Activated T-cell treated with anti-CD3 and anti-CD28 coated beads, Interleukin-2, amount 50 U/mL, for 4 hours (primary cell): ENCODE measurements at regions not wholly inside any gene's neighbourhood (a gene's known extent, or its start where the extent isn't known, plus 50 kb on each side); places are given as distances from the start of the nearest gene placed in this dataset.

ENCODE experiments used
- ATAC-seq, 2 donors: fragments of 200-7000 bp; cut with Tn5 transposase; one replicate each; pipeline ENCODE4 v1.10.0; 2021
- DNase-seq: peaks from one replicate; pipeline ENCODE4 v3.0.0-alpha.2; 2020
- H3K27me3 Mint-ChIP-seq: one replicate; pipeline ENCODE4 v1.8.0; 2021; ENCODE audit warnings: low read depth, mixed read lengths
- H3K36me3 Mint-ChIP-seq: one replicate; pipeline ENCODE4 v1.8.0; 2022; ENCODE audit warnings: mixed read lengths; ENCODE audit not compliant: insufficient read depth
- H3K4me1 Mint-ChIP-seq: one replicate; pipeline ENCODE4 v1.8.0; 2021; ENCODE audit warnings: low read depth, mixed read lengths
- H3K4me3 Mint-ChIP-seq: one replicate; pipeline ENCODE4 v1.8.0; 2021; ENCODE audit warnings: mild to moderate bottlenecking, moderate library complexity, mixed read lengths
- H3K9me3 Mint-ChIP-seq: one replicate; pipeline ENCODE4 v1.8.0; 2021; ENCODE audit warnings: mixed read lengths

GRCh38 chr13:107066355-107066754 is 498.4 kb upstream of the ARGLU1 start:
- H3K36me3 Mint-ChIP-seq: no peaks in the 10 kb centered on the region
- ATAC-seq: no peak
- no peak overlapping the region for H3K4me3 Mint-ChIP-seq
- no peaks in the 10 kb centered on the region for H3K27me3 Mint-ChIP-seq
- no peak for DNase-seq
- H3K9me3 Mint-ChIP-seq: no peaks in the 10 kb centered on the region
- no peaks in the 10 kb centered on the region for H3K4me1 Mint-ChIP-seq

- no peak overlapping the region for H3K4me3 Mint-ChIP-seq
- H3K4me1 Mint-ChIP-seq: no peaks in the 10 kb centered on the region
- no peaks in the 10 kb centered on the region for H3K36me3 Mint-ChIP-seq
- no peaks in the 10 kb centered on the region for H3K27me3 Mint-ChIP-seq
- DNase-seq (no peak), ATAC-seq (no peak)
- no peaks in the 10 kb centered on the region for H3K9me3 Mint-ChIP-seq
These were observed 497.1 kb upstream of the ARGLU1 start for GRCh38 chr13:107065036-107065435.

GRCh38 chr13:107057028-107057631 is 489.2 kb upstream of the ARGLU1 start:
- Mint-ChIP-seq H3K36me3 (no peaks in the 10 kb centered on the region), H3K9me3 (no peaks in the 10 kb centered on the region), H3K27me3 (no peaks in the 10 kb centered on the region), H3K4me1 (no peaks in the 10 kb centered on the region), H3K4me3 (no peak overlapping the region)
- ATAC-seq (no peak), DNase-seq (no peak)

- Mint-ChIP-seq H3K4me3 (no peak overlapping the region), H3K36me3 (no peaks in the 10 kb centered on the region), H3K4me1 (no peaks in the 10 kb centered on the region), H3K27me3 (no peaks in the 10 kb centered on the region), H3K9me3 (peaks cover 8% of the 10 kb centered on the region)
- ATAC-seq: no peak
- DNase-seq: no peak
These were observed 475.4 kb upstream of the ARGLU1 start for GRCh38 chr13:107043021-107043956.

GRCh38 chr13:107035778-107036177 is 467.8 kb upstream of the ARGLU1 start:
- no peaks in the 10 kb centered on the region for H3K36me3 Mint-ChIP-seq
- peaks cover 9% of the 10 kb centered on the region for H3K9me3 Mint-ChIP-seq
- no peak for ATAC-seq
- no peak overlapping the region for H3K4me3 Mint-ChIP-seq
- no peaks in the 10 kb centered on the region for H3K4me1 Mint-ChIP-seq
- no peak for DNase-seq
- no peaks in the 10 kb centered on the region for H3K27me3 Mint-ChIP-seq

GRCh38 chr13:107035186-107035585 is 467.2 kb upstream of the ARGLU1 start:
- ATAC-seq (no peak), DNase-seq (no peak)
- no peak overlapping the region for H3K4me3 Mint-ChIP-seq
- no peaks in the 10 kb centered on the region for H3K27me3 Mint-ChIP-seq
- H3K36me3 Mint-ChIP-seq: no peaks in the 10 kb centered on the region
- peaks cover 11% of the 10 kb centered on the region for H3K9me3 Mint-ChIP-seq
- no peaks in the 10 kb centered on the region for H3K4me1 Mint-ChIP-seq

GRCh38 chr13:107034236-107034872 is 466.4 kb upstream of the ARGLU1 start:
- DNase-seq: no peak
- Mint-ChIP-seq H3K4me3 (no peak overlapping the region), H3K27me3 (no peaks in the 10 kb centered on the region), H3K4me1 (no peaks in the 10 kb centered on the region), H3K36me3 (no peaks in the 10 kb centered on the region), H3K9me3 (peaks cover 11% of the 10 kb centered on the region)
- ATAC-seq: no peak

- Mint-ChIP-seq H3K4me1 (no peaks in the 10 kb centered on the region), H3K4me3 (no peak overlapping the region), H3K27me3 (no peaks in the 10 kb centered on the region), H3K9me3 (peaks cover 15% of the 10 kb centered on the region), H3K36me3 (no peaks in the 10 kb centered on the region)
- no peak for ATAC-seq
- no peak for DNase-seq
These were observed 463.8 kb upstream of the ARGLU1 start for GRCh38 chr13:107031716-107032115.

- no peak for ATAC-seq
- no peak for DNase-seq
- no peaks in the 10 kb centered on the region for H3K36me3 Mint-ChIP-seq
These were observed 460.8 kb upstream of the ARGLU1 start for GRCh38 chr13:107028751-107029150.

GRCh38 chr13:107025991-107026390 is 458.1 kb upstream of the ARGLU1 start:
- ATAC-seq: no peak
- Mint-ChIP-seq H3K27me3 (no peaks in the 10 kb centered on the region), H3K4me3 (no peak overlapping the region), H3K4me1 (no peaks in the 10 kb centered on the region), H3K36me3 (no peaks in the 10 kb centered on the region), H3K9me3 (peaks cover 8% of the 10 kb centered on the region)
- no peak for DNase-seq

More at GRCh38 chr13:107028751-107029150, 460.8 kb upstream of the ARGLU1 start:
- no peaks in the 10 kb centered on the region for H3K27me3 Mint-ChIP-seq
- peaks cover 11% of the 10 kb centered on the region for H3K9me3 Mint-ChIP-seq
- no peaks in the 10 kb centered on the region for H3K4me1 Mint-ChIP-seq
- H3K4me3 Mint-ChIP-seq: no peak overlapping the region

GRCh38 chr13:107023335-107023734 is 455.4 kb upstream of the ARGLU1 start:
- Mint-ChIP-seq H3K27me3 (no peaks in the 10 kb centered on the region), H3K4me3 (no peak overlapping the region), H3K9me3 (peaks cover 4% of the 10 kb centered on the region), H3K36me3 (no peaks in the 10 kb centered on the region), H3K4me1 (no peaks in the 10 kb centered on the region)
- ATAC-seq (no peak), DNase-seq (no peak)

- H3K4me1 Mint-ChIP-seq: no peaks in the 10 kb centered on the region
These were observed 452.5 kb upstream of the ARGLU1 start for GRCh38 chr13:107020393-107020792.

GRCh38 chr13:107018285-107018684 is 450.3 kb upstream of the ARGLU1 start:
- Mint-ChIP-seq H3K4me1 (no peaks in the 10 kb centered on the region), H3K36me3 (no peaks in the 10 kb centered on the region), H3K9me3 (peaks cover 9% of the 10 kb centered on the region), H3K4me3 (no peak overlapping the region), H3K27me3 (no peaks in the 10 kb centered on the region)
- ATAC-seq (no peak), DNase-seq (no peak)

More at GRCh38 chr13:107020393-107020792, 452.5 kb upstream of the ARGLU1 start:
- peaks cover 5% of the 10 kb centered on the region for H3K9me3 Mint-ChIP-seq
- DNase-seq (no peak), ATAC-seq (no peak)
- no peaks in the 10 kb centered on the region for H3K36me3 Mint-ChIP-seq
- H3K27me3 Mint-ChIP-seq: no peaks in the 10 kb centered on the region
- no peak overlapping the region for H3K4me3 Mint-ChIP-seq

GRCh38 chr13:107006661-107007060 is 438.7 kb upstream of the ARGLU1 start:
- H3K9me3 Mint-ChIP-seq: no peaks in the 10 kb centered on the region
- H3K36me3 Mint-ChIP-seq: no peaks in the 10 kb centered on the region
- no peak for ATAC-seq
- H3K4me3 Mint-ChIP-seq: no peak overlapping the region
- no peak for DNase-seq
- no peaks in the 10 kb centered on the region for H3K27me3 Mint-ChIP-seq
- H3K4me1 Mint-ChIP-seq: no peaks in the 10 kb centered on the region
